NCI-H82 (cell line): ENCODE measurements at regions not wholly inside any gene's neighbourhood (a gene's known extent, or its start where the extent isn't known, plus 50 kb on each side); places are given as distances from the start of the nearest gene placed in this dataset.

Source experiments
- DNase-seq: peaks from one replicate; lab custom pipeline; 2025; lab: John Stamatoyannopoulos, UW

GRCh38 chr15:100812802-100813201, 66.8 kb upstream of the ALDH1A3 start:
- no peak for DNase-seq

DNA sequence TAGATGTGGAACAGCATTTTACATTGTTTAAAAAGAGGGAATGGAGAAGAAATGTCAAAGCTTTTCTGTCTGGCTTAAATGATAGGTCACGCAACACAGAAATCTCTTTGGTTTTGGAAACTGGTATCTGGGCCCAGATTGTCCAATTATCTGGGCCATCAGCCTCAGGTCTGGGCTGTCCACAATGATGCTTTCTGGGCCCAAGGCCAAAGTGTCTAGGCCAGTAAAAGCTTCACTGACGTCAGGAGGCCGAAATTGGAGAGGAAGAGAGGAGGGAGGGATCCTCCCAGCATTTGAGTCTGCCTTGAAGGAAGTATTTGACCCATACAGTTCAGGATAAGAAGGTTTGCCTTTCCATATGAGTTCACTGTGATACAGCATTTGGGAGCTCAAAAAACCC, 60.7 kb upstream of the ALDH1A3 start:
- DNase-seq, result no peak

GRCh38 chr15:100820528-100820927, 59.1 kb upstream of the ALDH1A3 start:
- DNase-seq, result no peak

GRCh38 chr15:100821327-100821726, 58.3 kb upstream of the ALDH1A3 start:
- DNase-seq, result no peak

DNA sequence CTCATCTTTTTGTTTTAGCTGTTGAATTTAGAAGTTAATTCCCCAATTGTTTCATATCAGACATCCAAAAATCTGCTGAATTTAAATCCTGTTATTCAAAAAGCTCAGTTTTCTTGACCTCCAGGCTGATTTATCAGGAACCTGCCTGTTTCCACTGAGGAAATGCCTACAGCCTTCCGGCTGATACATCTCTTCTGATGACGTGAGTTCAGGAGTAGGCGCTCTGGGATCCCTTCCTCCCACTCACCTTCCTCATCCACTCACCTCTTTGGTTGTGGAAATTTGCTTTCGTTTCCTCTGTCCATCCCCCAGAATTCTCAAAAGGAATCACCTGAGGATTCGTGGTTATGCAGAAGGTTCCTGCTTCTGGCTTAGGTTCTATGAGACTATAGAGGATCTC, 55.4 kb upstream of the ALDH1A3 start:
- DNase-seq, result no peak

DNA sequence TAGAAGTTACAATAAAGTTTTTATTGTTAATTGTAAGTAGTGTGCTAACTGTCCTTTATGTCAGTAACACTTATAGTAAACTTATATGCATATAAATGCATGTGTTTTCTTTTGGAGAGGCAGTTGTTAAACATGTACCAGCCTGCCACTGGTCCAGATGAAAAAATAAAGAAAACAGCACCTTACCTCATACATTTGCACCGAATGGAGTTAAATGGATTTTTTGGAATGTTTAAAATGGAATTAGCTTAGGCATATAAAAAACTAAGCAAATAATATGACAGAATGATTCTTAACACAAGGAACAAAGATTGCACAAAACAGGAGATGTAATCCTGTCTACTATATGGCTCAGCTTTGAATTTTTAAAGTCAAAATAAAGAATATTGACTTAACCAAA, 50.2 kb upstream of the ALDH1A3 start:
- no peak for DNase-seq
